ENCODE measurements at regions not wholly inside any gene's neighbourhood (a gene's known extent, or its start where the extent isn't known, plus 50 kb on each side); places are given as distances from the start of the nearest gene placed in this dataset.
"Not testable (repeated sequence)": the region's sequence is repeated elsewhere in the genome, so short reads cannot be mapped to it uniquely, and the experiment has no call there.

- H2BK5ac ChIP-seq (ENCODE audit: low read length); H3K79me2 ChIP-seq (ENCODE audit: control insufficient read depth, insufficient read depth, low read length); H3K36me3 ChIP-seq (ENCODE audit: control insufficient read depth, insufficient read depth, low read length); H4K5ac ChIP-seq (ENCODE audit: low read length); H2BK15ac ChIP-seq (replicated peaks; ENCODE audit: low read depth); H3K4me1 ChIP-seq (ENCODE audit: control insufficient read depth, low read depth, low read length); H3K4me3 ChIP-seq (ENCODE audit: low read length); H3K4me2 ChIP-seq (ENCODE audit: low read length); H3K27ac ChIP-seq (ENCODE audit: low read depth, low read length); H3K27me3 ChIP-seq (ENCODE audit: insufficient read depth, low read length, poor library complexity); H3K79me1 ChIP-seq (ENCODE audit: low read length); H3K9ac ChIP-seq (ENCODE audit: low read length); DNase-seq; H3K4ac ChIP-seq (ENCODE audit: low read depth, low read length); H3K23ac ChIP-seq (ENCODE audit: low read length); H2AK5ac ChIP-seq (ENCODE audit: low read length); H3K56ac ChIP-seq (ENCODE audit: low read length); H2BK120ac ChIP-seq (ENCODE audit: low read depth, low read length); H3K18ac ChIP-seq (ENCODE audit: low read length); H4K8ac ChIP-seq (ENCODE audit: low read depth, low read length): not testable (repeated sequence)
- WGBS (ENCODE audit: extremely low coverage, insufficient coverage, low lambda C conversion rate), result no CpG with 5 or more reads among the region's 7 CpGs
Observed at GRCh38 chr7:51382243-51382642, 65.6 kb upstream of the COBL start.

GRCh38 chr7:51376420-51377092 lies 59.9 kb upstream of the COBL start:
- no peak overlapping the region for H3K56ac ChIP-seq (ENCODE audit: low read length)
- H3K9ac ChIP-seq (ENCODE audit: low read length), result no peak overlapping the region
- H4K8ac ChIP-seq (ENCODE audit: low read depth, low read length), result no peak overlapping the region
- H3K4me3 ChIP-seq (ENCODE audit: low read length), result no peak overlapping the region
- WGBS (ENCODE audit: extremely low coverage, insufficient coverage, low lambda C conversion rate), result no CpG with 5 or more reads among the region's 4 CpGs
- H3K18ac ChIP-seq (ENCODE audit: low read length), result no peak overlapping the region
- H3K4me2 ChIP-seq (ENCODE audit: low read length), result no peak overlapping the region
- no peaks in the 10 kb centered on the region for H3K79me1 ChIP-seq (ENCODE audit: low read length)
- H3K79me2 ChIP-seq (ENCODE audit: control insufficient read depth, insufficient read depth, low read length), result no peaks in the 10 kb centered on the region
- H2BK5ac ChIP-seq (ENCODE audit: low read length), result no peak overlapping the region
- no peak overlapping the region for H2BK120ac ChIP-seq (ENCODE audit: low read depth, low read length)
- H3K36me3 ChIP-seq (ENCODE audit: control insufficient read depth, insufficient read depth, low read length), result no peaks in the 10 kb centered on the region
- no peaks in the 10 kb centered on the region for H3K27me3 ChIP-seq (ENCODE audit: insufficient read depth, low read length, poor library complexity)
- H2AK5ac ChIP-seq (ENCODE audit: low read length), result no peak overlapping the region
- no peak for DNase-seq
- no peak overlapping the region for H2BK15ac ChIP-seq (replicated peaks; ENCODE audit: low read depth)
- H3K4ac ChIP-seq (ENCODE audit: low read depth, low read length), result no peak overlapping the region
- H3K23ac ChIP-seq (ENCODE audit: low read length), result no peak overlapping the region
- no peak overlapping the region for H4K5ac ChIP-seq (ENCODE audit: low read length)
- no peak overlapping the region for H3K27ac ChIP-seq (ENCODE audit: low read depth, low read length)
- no peaks in the 10 kb centered on the region for H3K4me1 ChIP-seq (ENCODE audit: control insufficient read depth, low read depth, low read length)

- Histone ChIP-seq H3K27ac (ENCODE audit: low read depth, low read length) (no peak overlapping the region), H2BK120ac (ENCODE audit: low read depth, low read length) (no peak overlapping the region), H2BK5ac (ENCODE audit: low read length) (no peak overlapping the region), H4K5ac (ENCODE audit: low read length) (no peak overlapping the region), H3K79me1 (ENCODE audit: low read length) (no peaks in the 10 kb centered on the region), H4K8ac (ENCODE audit: low read depth, low read length) (no peak overlapping the region), H3K27me3 (ENCODE audit: insufficient read depth, low read length, poor library complexity) (no peaks in the 10 kb centered on the region), H3K56ac (ENCODE audit: low read length) (no peak overlapping the region), H2BK15ac (replicated peaks; ENCODE audit: low read depth) (no peak overlapping the region), H3K79me2 (ENCODE audit: control insufficient read depth, insufficient read depth, low read length) (no peaks in the 10 kb centered on the region), H3K23ac (ENCODE audit: low read length) (no peak overlapping the region), H3K18ac (ENCODE audit: low read length) (no peak overlapping the region), H3K4me1 (ENCODE audit: control insufficient read depth, low read depth, low read length) (no peaks in the 10 kb centered on the region), H3K4me3 (ENCODE audit: low read length) (no peak overlapping the region), H3K9ac (ENCODE audit: low read length) (no peak overlapping the region), H2AK5ac (ENCODE audit: low read length) (no peak overlapping the region), H3K4ac (ENCODE audit: low read depth, low read length) (no peak overlapping the region), H3K36me3 (ENCODE audit: control insufficient read depth, insufficient read depth, low read length) (no peaks in the 10 kb centered on the region), H3K4me2 (ENCODE audit: low read length) (no peak overlapping the region)
- no CpG with 5 or more reads among the region's 4 CpGs for WGBS (ENCODE audit: extremely low coverage, insufficient coverage, low lambda C conversion rate)
- DNase-seq, result no peak
Observed at GRCh38 chr7:51374936-51375335, 58.3 kb upstream of the COBL start.

GRCh38 chr7:51373607-51374006 lies 57.0 kb upstream of the COBL start:
- H3K79me1 ChIP-seq (ENCODE audit: low read length); H3K23ac ChIP-seq (ENCODE audit: low read length); H2BK15ac ChIP-seq (replicated peaks; ENCODE audit: low read depth); H3K56ac ChIP-seq (ENCODE audit: low read length); H3K4me2 ChIP-seq (ENCODE audit: low read length); H3K27me3 ChIP-seq (ENCODE audit: insufficient read depth, low read length, poor library complexity); H3K9ac ChIP-seq (ENCODE audit: low read length); DNase-seq; H3K36me3 ChIP-seq (ENCODE audit: control insufficient read depth, insufficient read depth, low read length); H3K4me3 ChIP-seq (ENCODE audit: low read length); H4K8ac ChIP-seq (ENCODE audit: low read depth, low read length); H2BK120ac ChIP-seq (ENCODE audit: low read depth, low read length); H2BK5ac ChIP-seq (ENCODE audit: low read length); H3K4me1 ChIP-seq (ENCODE audit: control insufficient read depth, low read depth, low read length); H4K5ac ChIP-seq (ENCODE audit: low read length); H3K79me2 ChIP-seq (ENCODE audit: control insufficient read depth, insufficient read depth, low read length); H2AK5ac ChIP-seq (ENCODE audit: low read length); H3K27ac ChIP-seq (ENCODE audit: low read depth, low read length); H3K4ac ChIP-seq (ENCODE audit: low read depth, low read length); H3K18ac ChIP-seq (ENCODE audit: low read length): not testable (repeated sequence)
- no CpG with 5 or more reads among the region's 2 CpGs for WGBS (ENCODE audit: extremely low coverage, insufficient coverage, low lambda C conversion rate)

GRCh38 chr7:51369746-51370145 lies 53.1 kb upstream of the COBL start:
- no peak overlapping the region for H2AK5ac ChIP-seq (ENCODE audit: low read length)
- H4K8ac ChIP-seq (ENCODE audit: low read depth, low read length), result no peak overlapping the region
- no peak overlapping the region for H3K18ac ChIP-seq (ENCODE audit: low read length)
- WGBS (ENCODE audit: extremely low coverage, insufficient coverage, low lambda C conversion rate), result no CpG with 5 or more reads among the region's 3 CpGs
- H3K27me3 ChIP-seq (ENCODE audit: insufficient read depth, low read length, poor library complexity), result no peaks in the 10 kb centered on the region
- no peaks in the 10 kb centered on the region for H3K79me1 ChIP-seq (ENCODE audit: low read length)
- no peaks in the 10 kb centered on the region for H3K79me2 ChIP-seq (ENCODE audit: control insufficient read depth, insufficient read depth, low read length)
- no peak overlapping the region for H2BK15ac ChIP-seq (replicated peaks; ENCODE audit: low read depth)
- peaks cover 2% of the 10 kb centered on the region for H3K4me1 ChIP-seq (ENCODE audit: control insufficient read depth, low read depth, low read length)
- no peak overlapping the region for H3K4me2 ChIP-seq (ENCODE audit: low read length)
- DNase-seq, result no peak
- no peak overlapping the region for H3K23ac ChIP-seq (ENCODE audit: low read length)
- H3K4me3 ChIP-seq (ENCODE audit: low read length), result no peak overlapping the region
- H3K27ac ChIP-seq (ENCODE audit: low read depth, low read length), result no peak overlapping the region
- no peak overlapping the region for H3K9ac ChIP-seq (ENCODE audit: low read length)
- H3K36me3 ChIP-seq (ENCODE audit: control insufficient read depth, insufficient read depth, low read length), result no peaks in the 10 kb centered on the region
- no peak overlapping the region for H3K4ac ChIP-seq (ENCODE audit: low read depth, low read length)
- no peak overlapping the region for H2BK120ac ChIP-seq (ENCODE audit: low read depth, low read length)
- no peak overlapping the region for H2BK5ac ChIP-seq (ENCODE audit: low read length)
- H4K5ac ChIP-seq (ENCODE audit: low read length), result no peak overlapping the region
- H3K56ac ChIP-seq (ENCODE audit: low read length), result no peak overlapping the region

GRCh38 chr7:51369228-51369627 lies 52.6 kb upstream of the COBL start:
- H4K5ac ChIP-seq (ENCODE audit: low read length); H3K4me3 ChIP-seq (ENCODE audit: low read length); H2BK5ac ChIP-seq (ENCODE audit: low read length); DNase-seq; H3K23ac ChIP-seq (ENCODE audit: low read length); H2BK120ac ChIP-seq (ENCODE audit: low read depth, low read length); H3K27ac ChIP-seq (ENCODE audit: low read depth, low read length); H3K79me2 ChIP-seq (ENCODE audit: control insufficient read depth, insufficient read depth, low read length); H3K4ac ChIP-seq (ENCODE audit: low read depth, low read length); H2BK15ac ChIP-seq (replicated peaks; ENCODE audit: low read depth); H3K36me3 ChIP-seq (ENCODE audit: control insufficient read depth, insufficient read depth, low read length); H3K4me2 ChIP-seq (ENCODE audit: low read length); H3K18ac ChIP-seq (ENCODE audit: low read length); H3K4me1 ChIP-seq (ENCODE audit: control insufficient read depth, low read depth, low read length); H2AK5ac ChIP-seq (ENCODE audit: low read length); H3K27me3 ChIP-seq (ENCODE audit: insufficient read depth, low read length, poor library complexity); H4K8ac ChIP-seq (ENCODE audit: low read depth, low read length); H3K79me1 ChIP-seq (ENCODE audit: low read length); H3K9ac ChIP-seq (ENCODE audit: low read length); H3K56ac ChIP-seq (ENCODE audit: low read length): not testable (repeated sequence)
- no CpG with 5 or more reads among the region's 3 CpGs for whole genome bisulfite sequencing (ENCODE audit: extremely low coverage, insufficient coverage, low lambda C conversion rate)
